ENCODE measurements at regions not wholly inside any gene's neighbourhood (a gene's known extent, or its start where the extent isn't known, plus 50 kb on each side); places are given as distances from the start of the nearest gene placed in this dataset.

- TF ChIP-seq, protein P1, sequence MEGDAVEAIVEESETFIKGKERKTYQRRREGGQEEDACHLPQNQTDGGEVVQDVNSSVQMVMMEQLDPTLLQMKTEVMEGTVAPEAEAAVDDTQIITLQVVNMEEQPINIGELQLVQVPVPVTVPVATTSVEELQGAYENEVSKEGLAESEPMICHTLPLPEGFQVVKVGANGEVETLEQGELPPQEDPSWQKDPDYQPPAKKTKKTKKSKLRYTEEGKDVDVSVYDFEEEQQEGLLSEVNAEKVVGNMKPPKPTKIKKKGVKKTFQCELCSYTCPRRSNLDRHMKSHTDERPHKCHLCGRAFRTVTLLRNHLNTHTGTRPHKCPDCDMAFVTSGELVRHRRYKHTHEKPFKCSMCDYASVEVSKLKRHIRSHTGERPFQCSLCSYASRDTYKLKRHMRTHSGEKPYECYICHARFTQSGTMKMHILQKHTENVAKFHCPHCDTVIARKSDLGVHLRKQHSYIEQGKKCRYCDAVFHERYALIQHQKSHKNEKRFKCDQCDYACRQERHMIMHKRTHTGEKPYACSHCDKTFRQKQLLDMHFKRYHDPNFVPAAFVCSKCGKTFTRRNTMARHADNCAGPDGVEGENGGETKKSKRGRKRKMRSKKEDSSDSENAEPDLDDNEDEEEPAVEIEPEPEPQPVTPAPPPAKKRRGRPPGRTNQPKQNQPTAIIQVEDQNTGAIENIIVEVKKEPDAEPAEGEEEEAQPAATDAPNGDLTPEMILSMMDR (conservative IDR thresholded peaks at IDR 0.05) = no peak
- no peak for DNase-seq
- H3K9me3 Mint-ChIP-seq = peaks cover 24% of the 10 kb centered on the region
- Histone ChIP-seq H3K36me3 (ENCODE audit: control insufficient read depth, insufficient read depth, low read length) (no peaks in the 10 kb centered on the region), H3K4me3 (ENCODE audit: low read length) (no peak overlapping the region), H3K4me1 (ENCODE audit: control insufficient read depth, insufficient read depth, low read length) (no peaks in the 10 kb centered on the region), H3K9ac (ENCODE audit: extremely low read depth, low read length, poor library complexity, severe bottlenecking) (no peak overlapping the region), H3K9me3 (ENCODE audit: control insufficient read depth, low read length) (no peaks in the 10 kb centered on the region), H3K27ac (ENCODE audit: low read depth, low read length) (no peak overlapping the region), H3K27me3 (ENCODE audit: control insufficient read depth, insufficient read depth, low read length, poor library complexity, severe bottlenecking) (no peaks in the 10 kb centered on the region)
- H3K4me3 Mint-ChIP-seq = no peak overlapping the region
- H3K27ac Mint-ChIP-seq = no peak overlapping the region
- H3K36me3 Mint-ChIP-seq (ENCODE audit: low read depth) = no peaks in the 10 kb centered on the region
- no peaks in the 10 kb centered on the region for H3K4me1 Mint-ChIP-seq
- peaks cover 4% of the 10 kb centered on the region for H3K27me3 Mint-ChIP-seq (ENCODE audit: insufficient read depth)
- WGBS, 2 experiments (ENCODE audit: insufficient coverage in 1 of 2, insufficient read length in 1 of 2) = 87 to 89% methylated on average over 8 to 10 of the region's 10 CpGs
Measured at GRCh38 chr1:30462826-30463425, 260.5 kb downstream of the MATN1 start.

GRCh38 chr1:30462166-30462565, 261.2 kb downstream of the MATN1 start:
- DNase-seq = no peak
- Mint-ChIP-seq H3K9me3 (peaks cover 27% of the 10 kb centered on the region), H3K36me3 (ENCODE audit: low read depth) (no peaks in the 10 kb centered on the region), H3K4me1 (no peaks in the 10 kb centered on the region), H3K27me3 (ENCODE audit: insufficient read depth) (peaks cover 10% of the 10 kb centered on the region), H3K27ac (no peak overlapping the region), H3K4me3 (no peak overlapping the region)
- Histone ChIP-seq H3K9me3 (ENCODE audit: control insufficient read depth, low read length) (no peaks in the 10 kb centered on the region), H3K4me1 (ENCODE audit: control insufficient read depth, insufficient read depth, low read length) (no peaks in the 10 kb centered on the region), H3K9ac (ENCODE audit: extremely low read depth, low read length, poor library complexity, severe bottlenecking) (no peak overlapping the region), H3K4me3 (ENCODE audit: low read length) (no peak overlapping the region), H3K36me3 (ENCODE audit: control insufficient read depth, insufficient read depth, low read length) (no peaks in the 10 kb centered on the region), H3K27ac (ENCODE audit: low read depth, low read length) (no peak overlapping the region), H3K27me3 (ENCODE audit: control insufficient read depth, insufficient read depth, low read length, poor library complexity, severe bottlenecking) (no peaks in the 10 kb centered on the region)
- WGBS, 2 experiments (ENCODE audit: insufficient coverage in 1 of 2, insufficient read length in 1 of 2) = 88 to 100% methylated on average over 2 to 4 of the region's 4 CpGs
- TF ChIP-seq, protein P1 (conservative IDR thresholded peaks at IDR 0.05) = no peak

- no peaks in the 10 kb centered on the region for H3K36me3 ChIP-seq (ENCODE audit: control insufficient read depth, insufficient read depth, low read length)
- H3K9me3 Mint-ChIP-seq = peaks cover 27% of the 10 kb centered on the region
- peaks cover 14% of the 10 kb centered on the region for H3K27me3 Mint-ChIP-seq (ENCODE audit: insufficient read depth)
- no peak overlapping the region for H3K27ac ChIP-seq (ENCODE audit: low read depth, low read length)
- H3K4me3 Mint-ChIP-seq = no peak overlapping the region
- no peaks in the 10 kb centered on the region for H3K27me3 ChIP-seq (ENCODE audit: control insufficient read depth, insufficient read depth, low read length, poor library complexity, severe bottlenecking)
- H3K4me1 Mint-ChIP-seq = no peaks in the 10 kb centered on the region
- H3K4me3 ChIP-seq (ENCODE audit: low read length) = no peak overlapping the region
- DNase-seq = no peak
- no peak overlapping the region for H3K9ac ChIP-seq (ENCODE audit: extremely low read depth, low read length, poor library complexity, severe bottlenecking)
- no peaks in the 10 kb centered on the region for H3K36me3 Mint-ChIP-seq (ENCODE audit: low read depth)
- H3K9me3 ChIP-seq (ENCODE audit: control insufficient read depth, low read length) = no peaks in the 10 kb centered on the region
- no peak overlapping the region for H3K27ac Mint-ChIP-seq
- TF ChIP-seq, protein P1 (conservative IDR thresholded peaks at IDR 0.05) = no peak
- H3K4me1 ChIP-seq (ENCODE audit: control insufficient read depth, insufficient read depth, low read length) = no peaks in the 10 kb centered on the region
Measured at GRCh38 chr1:30461640-30462039, 261.7 kb downstream of the MATN1 start.

All from endodermal cell (in vitro differentiated cells).